Keratinocyte (primary cell): ENCODE measurements at regions not wholly inside any gene's neighbourhood (a gene's known extent, or its start where the extent isn't known, plus 50 kb on each side); places are given as distances from the start of the nearest gene placed in this dataset.
"Not testable (repeated sequence)": the region's sequence is repeated elsewhere in the genome, so short reads cannot be mapped to it uniquely, and the experiment has no call there.

Experiments
- DNase-seq: peaks from one replicate; pipeline ENCODE4 v3.0.0-alpha.2; 2011; ENCODE audit warnings: low read depth, missing footprints, low spot score
- FAIRE-seq: peaks from 2 replicates; lab custom pipeline; 2011; peaks lifted over from hg19 to GRCh38; lab: Jason Lieb, UNC
- H2AFZ ChIP-seq: 2 replicates; pipeline ENCODE4 v1.6.0; 2012; ENCODE audit warnings: low read length, control low read depth, inconsistent platforms; ENCODE audit not compliant: control insufficient read depth
- H3K27ac ChIP-seq: 2 replicates; pipeline ENCODE4 v1.5.1; 2011; ENCODE audit warnings: low read length; ENCODE audit not compliant: control insufficient read depth, insufficient read depth
- H3K27me3 ChIP-seq: 3 replicates; pipeline ENCODE4 v1.6.0; 2011; ENCODE audit warnings: low read length; ENCODE audit not compliant: control insufficient read depth, insufficient read depth; ENCODE audit errors: extremely low read depth
- H3K36me3 ChIP-seq, 2 experiments: 2 replicates in 1 of 2; 3 replicates in 1 of 2; pipeline ENCODE4 v1.5.1; 2011; ENCODE audit warnings: low read length in 2 of 2, mild to moderate bottlenecking in 1 of 2; ENCODE audit not compliant: control insufficient read depth in 2 of 2, insufficient read depth in 2 of 2; ENCODE audit errors: extremely low read depth in 1 of 2
- H3K4me1 ChIP-seq: 3 replicates; pipeline ENCODE4 v1.5.1; 2011; ENCODE audit warnings: low read length; ENCODE audit not compliant: control insufficient read depth, insufficient read depth; ENCODE audit errors: extremely low read depth
- H3K4me2 ChIP-seq: 3 replicates; pipeline ENCODE4 v1.6.0; 2011; ENCODE audit warnings: low read depth, low read length; ENCODE audit not compliant: control insufficient read depth, insufficient read depth; ENCODE audit errors: extremely low read depth
- H3K4me3 ChIP-seq, 3 experiments: fragments of 200-600 bp in 1 of 3; sonication (generic) in 1 of 3; 2 replicates in 2 of 3; 3 replicates in 1 of 3; pipeline ENCODE4 v1.5.1; 2011 to 2016; ENCODE audit warnings: low read length in 3 of 3, mild to moderate bottlenecking in 3 of 3, control low read depth in 2 of 3, inconsistent platforms in 1 of 3, low read depth in 1 of 3, mixed read lengths in 1 of 3, mixed run types in 1 of 3, moderate library complexity in 1 of 3; ENCODE audit not compliant: control insufficient read depth in 2 of 3, insufficient read depth in 2 of 3; ENCODE audit errors: extremely low read depth in 1 of 3
- H3K79me2 ChIP-seq: 2 replicates; pipeline ENCODE4 v1.6.0; 2012; ENCODE audit warnings: low read length; ENCODE audit not compliant: control insufficient read depth, insufficient read depth
- H3K9ac ChIP-seq: 3 replicates; pipeline ENCODE4 v1.6.0; 2011; ENCODE audit warnings: low read length; ENCODE audit not compliant: control insufficient read depth, insufficient read depth; ENCODE audit errors: extremely low read depth
- H3K9me1 ChIP-seq: 3 replicates; pipeline ENCODE4 v1.6.0; 2011; ENCODE audit warnings: low read length; ENCODE audit not compliant: control insufficient read depth, insufficient read depth; ENCODE audit errors: extremely low read depth
- H3K9me3 ChIP-seq: 2 replicates; pipeline ENCODE4 v1.5.1; 2012; ENCODE audit warnings: low read depth, low read length; ENCODE audit not compliant: control insufficient read depth
- H4K20me1 ChIP-seq: 3 replicates; pipeline ENCODE4 v1.6.0; 2011; ENCODE audit warnings: low read length; ENCODE audit not compliant: control insufficient read depth, insufficient read depth; ENCODE audit errors: extremely low read depth
- CTCF ChIP-seq, 3 experiments: IDR thresholded peaks in 1 of 3; conservative IDR thresholded peaks in 1 of 3; optimal IDR thresholded peaks in 1 of 3; 2 replicates in 2 of 3; 3 replicates in 1 of 3; pipeline versions ENCODE3 to v1.5.1; 2011; ENCODE audit warnings: low read length in 3 of 3, mild to moderate bottlenecking in 3 of 3, moderate library complexity in 2 of 3, control low read depth in 1 of 3, inconsistent platforms in 1 of 3; ENCODE audit not compliant: insufficient read depth in 2 of 3; ENCODE audit errors: extremely low read depth in 1 of 3
- EZH2 ChIP-seq: IDR thresholded peaks from one replicate; pipeline ENCODE4 v1.6.1; 2012; ENCODE audit warnings: inconsistent platforms, mild to moderate bottlenecking, low read length, moderate library complexity
- dilution Hi-C: fragments of 300-500 bp; cut with MboI; formaldehyde crosslinking; loops from one replicate; pipeline ENCODE4 v1.7.0; 2020; ENCODE audit warnings: low sequenced_read_pairs; ENCODE audit not compliant: extremely low pct_ligation_motif_present

- dilution Hi-C loops = no loop called here
- Histone ChIP-seq H3K9me1 (no peaks in the 10 kb centered on the region), H4K20me1 (no peaks in the 10 kb centered on the region), H3K9ac (no peak overlapping the region), H2AFZ (no peak overlapping the region), H3K4me1 (peaks cover 11% of the 10 kb centered on the region), H3K27ac (no peak overlapping the region), H3K9me3 (no peaks in the 10 kb centered on the region), H3K4me2 (no peak overlapping the region), H3K36me3 (no peaks in the 10 kb centered on the region), H3K4me3 (no peak overlapping the region), H3K79me2 (no peaks in the 10 kb centered on the region), H3K27me3 (no peaks in the 10 kb centered on the region)
- no peak for FAIRE-seq
- TF ChIP-seq EZH2 = no peak
- TF ChIP-seq CTCF (optimal IDR thresholded peaks at IDR 0.05 in 1 of 3, IDR thresholded peaks at IDR 0.05 in 1 of 3, conservative IDR thresholded peaks at IDR 0.05 in 1 of 3; ENCODE audit: extremely low read depth in 1 of 3, insufficient read depth in 2 of 3, low read length in 3 of 3) = no peak
- no peak for DNase-seq
Measured at GRCh38 chr2:65604246-65604645, 171.8 kb upstream of the SPRED2 start.

- no peak for TF ChIP-seq EZH2
- TF ChIP-seq CTCF (optimal IDR thresholded peaks at IDR 0.05 in 1 of 3, IDR thresholded peaks at IDR 0.05 in 1 of 3, conservative IDR thresholded peaks at IDR 0.05 in 1 of 3; ENCODE audit: extremely low read depth in 1 of 3, insufficient read depth in 2 of 3, low read length in 3 of 3) = no peak
- no peaks in the 10 kb centered on the region for H3K9me3 ChIP-seq
- H3K4me2 ChIP-seq = no peak overlapping the region
- no peak overlapping the region for H2AFZ ChIP-seq
- H3K4me1 ChIP-seq = peaks cover 7% of the 10 kb centered on the region
- no peak for DNase-seq
- no peaks in the 10 kb centered on the region for H3K79me2 ChIP-seq
- no peaks in the 10 kb centered on the region for H3K36me3 ChIP-seq
- H3K9me1 ChIP-seq = no peaks in the 10 kb centered on the region
- dilution Hi-C loops = no loop called here
- FAIRE-seq = no peak
- H3K27me3 ChIP-seq = no peaks in the 10 kb centered on the region
- H4K20me1 ChIP-seq = no peaks in the 10 kb centered on the region
- no peak overlapping the region for H3K9ac ChIP-seq
- H3K27ac ChIP-seq = no peak overlapping the region
- no peak overlapping the region for H3K4me3 ChIP-seq
Measured at GRCh38 chr2:65602603-65603235, 170.3 kb upstream of the SPRED2 start.

- dilution Hi-C loops, H3K4me1 ChIP-seq, H3K4me3 ChIP-seq, FAIRE-seq, H3K27ac ChIP-seq, H3K9me3 ChIP-seq, H3K79me2 ChIP-seq, H3K9me1 ChIP-seq, H3K9ac ChIP-seq, H3K4me2 ChIP-seq, H4K20me1 ChIP-seq, H3K36me3 ChIP-seq, H3K27me3 ChIP-seq, DNase-seq, H2AFZ ChIP-seq: not testable (repeated sequence)
Measured at GRCh38 chr2:65600871-65601270, 168.5 kb upstream of the SPRED2 start.

- dilution Hi-C loops, H3K4me3 ChIP-seq, DNase-seq, H3K27me3 ChIP-seq, H3K9ac ChIP-seq, H3K9me3 ChIP-seq, H3K4me2 ChIP-seq, H3K4me1 ChIP-seq, H3K36me3 ChIP-seq, H3K27ac ChIP-seq, H4K20me1 ChIP-seq, H3K79me2 ChIP-seq, H2AFZ ChIP-seq, FAIRE-seq, H3K9me1 ChIP-seq: not testable (repeated sequence)
Measured at GRCh38 chr2:65600351-65600750, 168.0 kb upstream of the SPRED2 start.
